SK-N-SH treated with all-trans-retinoic acid at 6 μM for 48 hours (cell line): ENCODE measurements at regions not wholly inside any gene's neighbourhood (a gene's known extent, or its start where the extent isn't known, plus 50 kb on each side); places are given as distances from the start of the nearest gene placed in this dataset.

Experiments used
- ATAC-seq: fragments of 200-7000 bp; cut with Tn5 transposase; 3 replicates; pipeline ENCODE4 v1.9.1; 2020; ENCODE audit warnings: mild to moderate bottlenecking, moderate library complexity
- ARNTL ChIP-seq: fragments of 450-650 bp; formaldehyde crosslinking; IDR thresholded peaks from 2 replicates; pipeline ENCODE4 v1.5.0; 2020; ENCODE audit warnings: low read depth, mild to moderate bottlenecking, moderate library complexity, borderline replicate concordance
- BACH2 ChIP-seq: fragments of 250-450 bp; sonication (Bioruptor Pico); IDR thresholded peaks from 2 replicates; pipeline ENCODE4 v1.9.0; 2021; ENCODE audit warnings: mild to moderate bottlenecking, borderline replicate concordance
- CREB5 ChIP-seq: fragments of 250-450 bp; sonication (Bioruptor Pico); IDR thresholded peaks from 2 replicates; pipeline ENCODE4 v1.5.1; 2020; ENCODE audit warnings: low read depth, mild to moderate bottlenecking, moderate library complexity
- CSDC2 ChIP-seq: fragments of 250-450 bp; sonication (Bioruptor Pico); IDR thresholded peaks from 2 replicates; pipeline ENCODE4 v1.5.0; 2020; ENCODE audit warnings: mild to moderate bottlenecking, moderate library complexity
- CSRNP3 ChIP-seq: fragments of 250-450 bp; sonication (Bioruptor Pico); IDR thresholded peaks from 2 replicates; pipeline ENCODE4 v1.5.1; 2021; ENCODE audit warnings: mild to moderate bottlenecking, moderate library complexity
- ESRRG ChIP-seq: fragments of 250-450 bp; sonication (Bioruptor Pico); IDR thresholded peaks from 2 replicates; pipeline ENCODE4 v1.6.1; 2021; ENCODE audit warnings: mild to moderate bottlenecking
- ISL1 ChIP-seq: fragments of 250-450 bp; sonication (Bioruptor Pico); IDR thresholded peaks from 2 replicates; pipeline ENCODE4 v2.1.2; 2022; ENCODE audit warnings: mild to moderate bottlenecking, moderate library complexity
- OSR1 ChIP-seq: fragments of 250-450 bp; sonication (Bioruptor Pico); IDR thresholded peaks from 2 replicates; pipeline ENCODE4 v1.8.0; 2022; ENCODE audit warnings: moderate library complexity, mild to moderate bottlenecking, inconsistent platforms
- PATZ1 ChIP-seq: fragments of 250-450 bp; sonication (Bioruptor Pico); IDR thresholded peaks from 2 replicates; pipeline ENCODE4 v1.8.0; 2020; ENCODE audit warnings: mild to moderate bottlenecking, moderate library complexity, borderline replicate concordance
- POU6F1 ChIP-seq: fragments of 250-450 bp; sonication (Bioruptor Pico); IDR thresholded peaks from 2 replicates; pipeline ENCODE4 v1.8.0; 2021; ENCODE audit warnings: low read depth, mild to moderate bottlenecking, moderate library complexity, borderline replicate concordance
- RARB ChIP-seq: fragments of 250-450 bp; sonication (Bioruptor Pico); IDR thresholded peaks from 2 replicates; pipeline ENCODE4 v1.8.0; 2021; ENCODE audit warnings: mild to moderate bottlenecking, moderate library complexity
- SNAI2 ChIP-seq: fragments of 250-450 bp; sonication (Bioruptor Pico); IDR thresholded peaks from 2 replicates; pipeline ENCODE4 v1.5.0; 2020; ENCODE audit warnings: mild to moderate bottlenecking, moderate library complexity
- TCF4 ChIP-seq: fragments of 250-450 bp; sonication (Bioruptor Pico); IDR thresholded peaks from 2 replicates; pipeline ENCODE4 v1.8.0; 2021; ENCODE audit warnings: mild to moderate bottlenecking, moderate library complexity, borderline replicate concordance
- TOX ChIP-seq: fragments of 250-450 bp; sonication (Bioruptor Pico); IDR thresholded peaks from 2 replicates; pipeline ENCODE4 v1.8.0; 2021; ENCODE audit warnings: mild to moderate bottlenecking, moderate library complexity, borderline replicate concordance
- ZC3H10 ChIP-seq: fragments of 250-450 bp; sonication (Bioruptor Pico); IDR thresholded peaks from 2 replicates; pipeline ENCODE4 v1.5.1; 2021; ENCODE audit warnings: mild to moderate bottlenecking, moderate library complexity
- ZFP3 ChIP-seq: fragments of 250-450 bp; sonication (Bioruptor Pico); IDR thresholded peaks from 2 replicates; pipeline ENCODE4 v1.5.0; 2020; ENCODE audit warnings: mild to moderate bottlenecking, moderate library complexity
- ZFP30 ChIP-seq: fragments of 450-650 bp; formaldehyde crosslinking; IDR thresholded peaks from 2 replicates; pipeline ENCODE4 v1.5.0; 2022; ENCODE audit warnings: mild to moderate bottlenecking, moderate library complexity
- ZNF565 ChIP-seq: fragments of 450-650 bp; formaldehyde crosslinking; conservative IDR thresholded peaks from 2 replicates; pipeline ENCODE4 v1.5.0; 2020; ENCODE audit warnings: low read depth, mild to moderate bottlenecking, moderate library complexity
- ZNF70 ChIP-seq: fragments of 450-650 bp; formaldehyde crosslinking; IDR thresholded peaks from 2 replicates; pipeline ENCODE4 v1.5.0; 2020; ENCODE audit warnings: mild to moderate bottlenecking, moderate library complexity
- ZNF8 ChIP-seq: fragments of 450-650 bp; formaldehyde crosslinking; IDR thresholded peaks from 2 replicates; pipeline ENCODE4 v1.5.0; 2020; ENCODE audit warnings: mild to moderate bottlenecking, moderate library complexity

GRCh38 chr3:168307893-168308292, 212.2 kb upstream of the GOLIM4 start:
- ATAC-seq: no peak
- TF ChIP-seq CSDC2 (CRISPR knock-in tag) (no peak), ESRRG (CRISPR knock-in tag) (no peak), ZFP3 (no peak), BACH2 (no peak), TOX (CRISPR knock-in tag) (no peak), ZNF70 (CRISPR knock-in tag) (no peak), OSR1 (no peak), CSRNP3 (no peak), ZC3H10 (CRISPR knock-in tag) (no peak), ZNF565 (CRISPR knock-in tag) (no peak), SNAI2 (CRISPR knock-in tag) (no peak)

GRCh38 chr3:168295027-168295426, 199.3 kb upstream of the GOLIM4 start:
- no peak for ATAC-seq
- TF ChIP-seq RARB (no peak), POU6F1 (CRISPR knock-in tag) (no peak), PATZ1 (CRISPR knock-in tag) (no peak), ZNF8 (CRISPR knock-in tag) (no peak), ARNTL (CRISPR knock-in tag) (no peak), CSRNP3 (no peak), SNAI2 (CRISPR knock-in tag) (no peak), ZFP30 (CRISPR knock-in tag) (no peak), CREB5 (CRISPR knock-in tag) (no peak)
- TF ChIP-seq, all 23 proteins: peak for 0

GRCh38 chr3:168292296-168292695, 196.6 kb upstream of the GOLIM4 start:
- TF ChIP-seq ISL1 (CRISPR knock-in tag) (no peak), ZFP30 (CRISPR knock-in tag) (no peak), OSR1 (no peak), CSRNP3 (no peak), ESRRG (CRISPR knock-in tag) (no peak), ARNTL (CRISPR knock-in tag) (no peak), TCF4 (no peak), ZC3H10 (CRISPR knock-in tag) (no peak), POU6F1 (CRISPR knock-in tag) (no peak), ZNF565 (CRISPR knock-in tag) (no peak), ZNF8 (CRISPR knock-in tag) (no peak), ZFP3 (no peak)
- TF ChIP-seq, all 23 proteins: peak for 0
- no peak for ATAC-seq
